ENCODE measurements at regions not wholly inside any gene's neighbourhood (a gene's known extent, or its start where the extent isn't known, plus 50 kb on each side); places are given as distances from the start of the nearest gene placed in this dataset.

GRCh38 chr6:148090326-148090725 is 252.3 kb upstream of the SASH1 start:
- TF ChIP-seq CTCF (IDR thresholded peaks at IDR 0.05), result no peak
- TF ChIP-seq ZFX (IDR thresholded peaks at IDR 0.05; ENCODE audit: borderline replicate concordance), result no peak
